HG03196 (cell line): ENCODE measurements at regions not wholly inside any gene's neighbourhood (a gene's known extent, or its start where the extent isn't known, plus 50 kb on each side); places are given as distances from the start of the nearest gene placed in this dataset.
"Not testable (repeated sequence)": the region's sequence is repeated elsewhere in the genome, so short reads cannot be mapped to it uniquely, and the experiment has no call there.

ENCODE experiments used
- ATAC-seq: cut with Tn5 transposase; IDR thresholded peaks from one replicate; pipeline ENCODE4 v1.9.1; 2021; ENCODE audit not compliant: unreplicated experiment

- not testable (repeated sequence) for ATAC-seq
Measured at GRCh38 chr12:92406404-92407070, 260.9 kb upstream of the BTG1 start.

- not testable (repeated sequence) for ATAC-seq
Measured at GRCh38 chr12:92405801-92406251, 260.2 kb upstream of the BTG1 start.

GRCh38 chr12:92404921-92405320, 259.3 kb upstream of the BTG1 start:
- no peak for ATAC-seq

GRCh38 chr12:92404259-92404894, 258.7 kb upstream of the BTG1 start:
- no peak for ATAC-seq

- ATAC-seq: peak; percentile 78
Measured at GRCh38 chr12:92403210-92404175, 257.8 kb upstream of the BTG1 start.

GRCh38 chr12:92402415-92402814, 256.8 kb upstream of the BTG1 start:
- no peak for ATAC-seq

GRCh38 chr12:92400006-92400405, 254.4 kb upstream of the BTG1 start:
- ATAC-seq: peak; percentile 25

GRCh38 chr12:92398565-92399309, 253.1 kb upstream of the BTG1 start:
- no peak for ATAC-seq

GRCh38 chr12:92396647-92397252, 251.1 kb upstream of the BTG1 start:
- no peak for ATAC-seq

- no peak for ATAC-seq
Measured at GRCh38 chr12:92395322-92395721, 249.7 kb upstream of the BTG1 start.

GRCh38 chr12:92394895-92395294, 249.2 kb upstream of the BTG1 start:
- ATAC-seq: no peak

GRCh38 chr12:92393504-92393903, 247.9 kb upstream of the BTG1 start:
- ATAC-seq: no peak

- ATAC-seq: not testable (repeated sequence)
Measured at GRCh38 chr12:92391726-92392125, 246.1 kb upstream of the BTG1 start.

- no peak for ATAC-seq
Measured at GRCh38 chr12:92389466-92389865, 243.8 kb upstream of the BTG1 start.

- no peak for ATAC-seq
Measured at GRCh38 chr12:92385296-92385695, 239.7 kb upstream of the BTG1 start.

- ATAC-seq: no peak
Measured at GRCh38 chr12:92384571-92384970, 238.9 kb upstream of the BTG1 start.

- ATAC-seq: no peak
Measured at GRCh38 chr12:92382383-92382878, 236.8 kb upstream of the BTG1 start.

- ATAC-seq: no peak
Measured at GRCh38 chr12:92381856-92382255, 236.2 kb upstream of the BTG1 start.

GRCh38 chr12:92378682-92379479, 233.2 kb upstream of the BTG1 start:
- no peak for ATAC-seq
